Naive thymus-derived CD4-positive, alpha-beta T cell (primary cell): ENCODE measurements at regions not wholly inside any gene's neighbourhood (a gene's known extent, or its start where the extent isn't known, plus 50 kb on each side); places are given as distances from the start of the nearest gene placed in this dataset.

Experiments used
- ATAC-seq: fragments of 150-1000 bp; cut with Tn5 transposase; 2 replicates; pipeline ENCODE4 v1.10.0; 2021; ENCODE audit warnings: mild to moderate bottlenecking, moderate library complexity
- CTCF ChIA-PET: fragments of 350-600 bp; sonication (Branson Sonifier 250); formaldehyde crosslinking; loops from one replicate; lab custom pipeline; 2021; ENCODE audit warnings: antibody characterized with exemption; lab: Charles Lee
- POLR2A ChIA-PET: fragments of 350-600 bp; sonication (Branson Sonifier 250); formaldehyde crosslinking; loops from one replicate; lab custom pipeline; 2021; ENCODE audit warnings: antibody characterized with exemption, inconsistent platforms; lab: Charles Lee
- DNase-seq, 9 donors: peaks; one replicate each; pipeline versions ENCODE4 v3.0.0 to v3.0.0-alpha.2; 2020 to 2022; ENCODE audit warnings: mixed read lengths in 1 of 9
- H3K27ac ChIP-seq: one replicate; pipeline ENCODE4 v1.7.0; 2013; ENCODE audit warnings: mild to moderate bottlenecking, low read depth, low read length, moderate library complexity
- H3K27me3 ChIP-seq, 2 donors: one replicate each; pipeline ENCODE4 v1.7.0; 2013; ENCODE audit warnings: low read length in 2 of 2, mild to moderate bottlenecking in 2 of 2, moderate library complexity in 2 of 2; ENCODE audit not compliant: control insufficient read depth in 2 of 2, insufficient read depth in 2 of 2
- H3K36me3 ChIP-seq, 3 experiments: 1 replicate in 2 of 3; 2 replicates in 1 of 3; pipeline ENCODE4 v1.7.0; 2013; ENCODE audit warnings: low read length in 3 of 3, mild to moderate bottlenecking in 3 of 3, moderate library complexity in 1 of 3; ENCODE audit not compliant: insufficient read depth in 3 of 3, control insufficient read depth in 2 of 3
- H3K4me1 ChIP-seq, 2 donors: one replicate each; pipeline ENCODE4 v1.7.0; 2013; ENCODE audit warnings: low read length in 2 of 2, mild to moderate bottlenecking in 2 of 2, moderate library complexity in 1 of 2; ENCODE audit not compliant: control insufficient read depth in 2 of 2, insufficient read depth in 2 of 2
- H3K4me3 ChIP-seq: 2 replicates; pipeline ENCODE4 v1.7.0; 2013; ENCODE audit warnings: mild to moderate bottlenecking, low read length
- H3K9me3 ChIP-seq, 3 experiments: 1 replicate in 2 of 3; 2 replicates in 1 of 3; pipeline ENCODE4 v1.7.0; 2013; ENCODE audit warnings: low read length in 3 of 3; ENCODE audit not compliant: control insufficient read depth in 2 of 3
- H3K27ac Mint-ChIP-seq, 9 donors: one replicate each; pipeline ENCODE4 v1.8.0; 2020 to 2022; ENCODE audit warnings: mixed read lengths in 9 of 9, mild to moderate bottlenecking in 8 of 9, moderate library complexity in 5 of 9, inconsistent platforms in 2 of 9
- H3K27me3 Mint-ChIP-seq, 5 donors: one replicate each; pipeline ENCODE4 v1.8.0; 2021 to 2022; ENCODE audit warnings: mixed read lengths in 5 of 5, mild to moderate bottlenecking in 1 of 5
- H3K36me3 Mint-ChIP-seq, 5 donors: one replicate each; pipeline ENCODE4 v1.8.0; 2020 to 2022; ENCODE audit warnings: mixed read lengths in 5 of 5, mild to moderate bottlenecking in 3 of 5, inconsistent platforms in 1 of 5
- H3K4me1 Mint-ChIP-seq, 7 donors: one replicate each; pipeline ENCODE4 v1.8.0; 2020 to 2022; ENCODE audit warnings: mixed read lengths in 7 of 7, mild to moderate bottlenecking in 3 of 7, inconsistent platforms in 1 of 7
- H3K4me3 Mint-ChIP-seq, 10 donors: one replicate each; pipeline ENCODE4 v1.8.0; 2020 to 2022; ENCODE audit warnings: mild to moderate bottlenecking in 10 of 10, mixed read lengths in 10 of 10, moderate library complexity in 6 of 10, inconsistent platforms in 2 of 10
- H3K9me3 Mint-ChIP-seq, 11 donors: one replicate each; pipeline ENCODE4 v1.8.0; 2020 to 2022; ENCODE audit warnings: mixed read lengths in 11 of 11, mild to moderate bottlenecking in 4 of 11, inconsistent platforms in 1 of 11, moderate library complexity in 1 of 11
- intact Hi-C, 2 donors: fragments of 100-400 bp; cut with micrococcal nuclease; formaldehyde crosslinking; loops; one replicate each; pipeline ENCODE4 v1.15.1; 2023

GRCh38 chr10:121217331-121217730 lies 366.2 kb downstream of the WDR11 start:
- ChIA-PET CTCF (no interaction called here), POLR2A (no interaction called here)
- no peak overlapping the region for H3K4me3 Mint-ChIP-seq
- H3K36me3 Mint-ChIP-seq = no peaks in the 10 kb centered on the region
- DNase-seq = no peak
- Histone ChIP-seq H3K9me3 (no peaks in the 10 kb centered on the region), H3K36me3 (no peaks in the 10 kb centered on the region), H3K27me3 (no peaks in the 10 kb centered on the region), H3K4me1 (no peaks in the 10 kb centered on the region), H3K27ac (no peak overlapping the region), H3K4me3 (no peak overlapping the region)
- no peak for ATAC-seq
- peaks cover 0 to 8% (median 0%) of the 10 kb centered on the region in 11 donors for H3K9me3 Mint-ChIP-seq
- no peaks in the 10 kb centered on the region for H3K4me1 Mint-ChIP-seq
- no peak overlapping the region for H3K27ac Mint-ChIP-seq
- H3K27me3 Mint-ChIP-seq = peaks cover 0 to 7% (median 0%) of the 10 kb centered on the region in 5 donors
- intact Hi-C loops = no loop called here

- no peaks in the 10 kb centered on the region for H3K27me3 ChIP-seq
- no peak overlapping the region for H3K4me3 ChIP-seq
- H3K9me3 ChIP-seq = no peaks in the 10 kb centered on the region
- Mint-ChIP-seq H3K36me3 (no peaks in the 10 kb centered on the region), H3K27me3 (peaks cover 0 to 4% (median 0%) of the 10 kb centered on the region in 5 donors), H3K9me3 (peaks cover 0 to 8% (median 3%) of the 10 kb centered on the region in 11 donors), H3K4me3 (no peak overlapping the region), H3K4me1 (no peaks in the 10 kb centered on the region), H3K27ac (no peak overlapping the region)
- no peaks in the 10 kb centered on the region for H3K36me3 ChIP-seq
- ATAC-seq (no peak), DNase-seq (no peak)
- H3K4me1 ChIP-seq = no peaks in the 10 kb centered on the region
- intact Hi-C loops = no loop called here
- H3K27ac ChIP-seq = no peak overlapping the region
- ChIA-PET CTCF (no interaction called here), POLR2A (no interaction called here)
Measured at GRCh38 chr10:121221072-121221471, 369.9 kb downstream of the WDR11 start.

DNA sequence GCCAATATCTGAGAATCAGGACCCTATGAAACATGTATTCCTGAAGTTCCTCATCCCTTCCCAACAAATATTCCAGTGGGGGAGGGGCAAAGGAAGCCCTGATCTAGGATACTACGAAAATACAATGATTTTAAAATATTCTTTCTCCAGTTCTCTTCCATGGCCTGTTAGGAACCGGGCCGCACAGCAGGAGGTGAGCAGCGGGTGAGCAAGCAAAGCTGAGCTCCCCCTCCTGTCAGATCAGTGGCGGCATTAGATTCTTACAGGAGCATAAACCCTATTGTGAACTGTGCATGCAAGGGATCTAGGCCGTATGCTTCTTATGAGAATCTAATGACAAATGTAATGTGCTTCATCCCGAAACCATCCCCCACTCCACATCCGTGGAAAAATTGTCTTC lies 370.8 kb downstream of the WDR11 start:
- Mint-ChIP-seq H3K4me1 (no peaks in the 10 kb centered on the region), H3K36me3 (no peaks in the 10 kb centered on the region), H3K9me3 (peaks cover 0 to 8% (median 3%) of the 10 kb centered on the region in 11 donors), H3K27ac (no peak overlapping the region), H3K27me3 (peaks cover 0 to 4% (median 0%) of the 10 kb centered on the region in 5 donors), H3K4me3 (no peak overlapping the region)
- no peak overlapping the region for H3K4me3 ChIP-seq
- ChIA-PET CTCF (no interaction called here), POLR2A (no interaction called here)
- no peak overlapping the region for H3K27ac ChIP-seq
- H3K27me3 ChIP-seq = no peaks in the 10 kb centered on the region
- no peaks in the 10 kb centered on the region for H3K4me1 ChIP-seq
- no peaks in the 10 kb centered on the region for H3K9me3 ChIP-seq
- intact Hi-C loops = no loop called here
- ATAC-seq = no peak
- H3K36me3 ChIP-seq = no peaks in the 10 kb centered on the region
- no peak for DNase-seq

DNA sequence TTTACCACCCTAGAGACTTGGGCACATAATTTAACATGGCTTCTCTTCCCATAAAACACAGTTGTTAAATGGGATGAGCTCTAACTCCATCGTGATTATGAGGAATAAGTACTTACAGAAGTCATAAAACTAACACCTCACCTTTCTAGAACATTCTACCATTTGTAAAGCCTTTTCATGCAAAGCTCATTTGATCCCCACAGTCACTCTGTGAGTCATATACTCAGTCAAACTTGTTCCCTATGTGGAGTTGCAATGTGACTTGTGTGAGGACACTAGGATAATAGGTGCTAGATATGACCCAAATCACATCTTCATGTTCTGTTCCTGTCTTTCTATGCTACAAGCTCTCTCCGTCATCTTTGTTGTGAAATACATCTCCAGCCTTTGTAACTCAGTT lies 371.7 kb downstream of the WDR11 start:
- Histone ChIP-seq H3K36me3 (no peaks in the 10 kb centered on the region), H3K4me3 (no peak overlapping the region), H3K27ac (no peak overlapping the region), H3K9me3 (no peaks in the 10 kb centered on the region), H3K27me3 (no peaks in the 10 kb centered on the region), H3K4me1 (no peaks in the 10 kb centered on the region)
- no peaks in the 10 kb centered on the region for H3K36me3 Mint-ChIP-seq
- no peaks in the 10 kb centered on the region for H3K4me1 Mint-ChIP-seq
- intact Hi-C loops = no loop called here
- H3K27ac Mint-ChIP-seq = no peak overlapping the region
- no peak overlapping the region for H3K4me3 Mint-ChIP-seq
- no peak for DNase-seq
- POLR2A ChIA-PET = no interaction called here
- CTCF ChIA-PET = no interaction called here
- ATAC-seq = no peak
- H3K9me3 Mint-ChIP-seq = peaks cover 0 to 8% (median 3%) of the 10 kb centered on the region in 11 donors
- H3K27me3 Mint-ChIP-seq = peaks cover 0 to 4% (median 0%) of the 10 kb centered on the region in 5 donors

GRCh38 chr10:121231079-121231478 lies 367.2 kb downstream of the FGFR2 start:
- Histone ChIP-seq H3K4me3 (no peak overlapping the region), H3K4me1 (no peaks in the 10 kb centered on the region), H3K36me3 (no peaks in the 10 kb centered on the region), H3K9me3 (peaks cover 0 to 4% (median 0%) of the 10 kb centered on the region in 3 experiments), H3K27ac (no peak overlapping the region), H3K27me3 (no peaks in the 10 kb centered on the region)
- H3K27ac Mint-ChIP-seq = no peak overlapping the region
- POLR2A ChIA-PET = no interaction called here
- DNase-seq (no peak), ATAC-seq (no peak)
- peaks cover 0 to 6% (median 0%) of the 10 kb centered on the region in 5 donors for H3K36me3 Mint-ChIP-seq
- H3K4me1 Mint-ChIP-seq = no peaks in the 10 kb centered on the region
- CTCF ChIA-PET = no interaction called here
- H3K4me3 Mint-ChIP-seq = no peak overlapping the region
- H3K27me3 Mint-ChIP-seq = peaks cover 0 to 4% (median 0%) of the 10 kb centered on the region in 5 donors
- peaks cover 0 to 21% (median 6%) of the 10 kb centered on the region in 11 donors for H3K9me3 Mint-ChIP-seq
- intact Hi-C loops = no loop called here

DNA sequence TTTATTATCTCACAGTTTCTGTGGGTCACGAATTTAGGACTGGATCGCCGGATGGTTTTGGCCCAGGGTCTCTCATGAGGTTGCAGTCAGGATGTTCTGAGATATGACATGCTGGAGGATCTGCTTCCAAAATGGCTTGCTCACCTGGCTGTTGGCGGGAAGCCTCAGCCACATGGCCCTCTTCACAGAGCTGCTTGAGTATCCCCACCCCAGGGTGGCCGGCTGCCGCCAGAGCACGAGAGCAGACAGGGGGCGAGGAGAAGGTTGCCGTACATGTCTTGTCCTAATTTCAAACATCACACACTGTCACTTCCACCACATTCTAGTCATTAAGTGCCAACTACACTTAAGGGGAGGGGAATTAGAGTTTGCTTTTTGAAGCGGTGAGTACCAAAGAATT lies 365.8 kb downstream of the FGFR2 start:
- no peaks in the 10 kb centered on the region for H3K4me1 ChIP-seq
- ChIA-PET POLR2A (no interaction called here), CTCF (no interaction called here)
- no peaks in the 10 kb centered on the region for H3K27me3 ChIP-seq
- no peak overlapping the region for H3K4me3 ChIP-seq
- no peak for ATAC-seq
- peak overlapping the region in 1 of 9 donors; percentile 38 for H3K27ac Mint-ChIP-seq
- no peak for DNase-seq
- H3K4me3 Mint-ChIP-seq = no peak overlapping the region
- intact Hi-C loops = no loop called here
- peaks cover 0 to 5% (median 0%) of the 10 kb centered on the region in 5 donors for H3K27me3 Mint-ChIP-seq
- H3K4me1 Mint-ChIP-seq = no peaks in the 10 kb centered on the region
- no peak overlapping the region for H3K27ac ChIP-seq
- H3K9me3 ChIP-seq = peaks cover 0 to 4% (median 0%) of the 10 kb centered on the region in 3 experiments
- H3K36me3 Mint-ChIP-seq = peaks cover 0 to 7% (median 0%) of the 10 kb centered on the region in 5 donors
- H3K36me3 ChIP-seq = no peaks in the 10 kb centered on the region
- H3K9me3 Mint-ChIP-seq = peaks cover 3 to 31% (median 12%) of the 10 kb centered on the region in 11 donors

DNA sequence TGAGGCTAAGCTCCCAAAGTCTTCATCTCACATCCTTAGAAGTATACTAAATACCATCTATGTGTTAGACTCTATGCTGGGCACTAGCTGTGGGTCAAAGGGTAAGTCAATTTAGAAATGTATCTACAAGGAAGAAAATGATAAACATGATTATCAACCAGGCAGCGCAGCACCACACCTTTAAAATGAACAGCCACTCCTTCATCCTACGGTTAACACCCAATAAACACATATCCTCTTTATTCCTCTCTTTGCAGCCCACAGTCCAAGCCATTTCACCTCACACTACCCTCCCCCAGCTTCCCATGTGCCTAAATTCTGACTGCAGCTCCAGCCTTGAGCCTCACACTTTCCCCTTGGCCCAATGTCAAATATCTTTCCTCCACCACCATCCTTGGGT lies 362.6 kb downstream of the FGFR2 start:
- ATAC-seq (no peak), DNase-seq (no peak)
- Histone ChIP-seq H3K36me3 (no peaks in the 10 kb centered on the region), H3K27ac (no peak overlapping the region), H3K27me3 (no peaks in the 10 kb centered on the region), H3K9me3 (peaks cover 0 to 7% (median 0%) of the 10 kb centered on the region in 3 experiments), H3K4me1 (no peaks in the 10 kb centered on the region), H3K4me3 (no peak overlapping the region)
- Mint-ChIP-seq H3K36me3 (peaks cover 0 to 7% (median 0%) of the 10 kb centered on the region in 5 donors), H3K27me3 (peaks cover 0 to 5% (median 0%) of the 10 kb centered on the region in 5 donors), H3K27ac (no peak overlapping the region), H3K4me3 (no peak overlapping the region), H3K4me1 (no peaks in the 10 kb centered on the region), H3K9me3 (peaks cover 5 to 34% (median 13%) of the 10 kb centered on the region in 11 donors)
- POLR2A ChIA-PET = no interaction called here
- intact Hi-C loops = no loop called here
- CTCF ChIA-PET = no interaction called here
